GM10266 (cell line): ENCODE measurements at regions not wholly inside any gene's neighbourhood (a gene's known extent, or its start where the extent isn't known, plus 50 kb on each side); places are given as distances from the start of the nearest gene placed in this dataset.

ENCODE experiments used
- DNase-seq: peaks from one replicate; pipeline ENCODE4 v3.0.0; 2012; ENCODE audit errors: extremely low spot score
- TF ChIP-seq, protein P1 (sequence below): IDR thresholded peaks from 2 replicates; pipeline ENCODE4 v1.5.1; 2012; ENCODE audit warnings: mild to moderate bottlenecking, low read depth; ENCODE audit not compliant: control insufficient read depth, insufficient read depth; ENCODE audit errors: missing control alignments

DNA sequence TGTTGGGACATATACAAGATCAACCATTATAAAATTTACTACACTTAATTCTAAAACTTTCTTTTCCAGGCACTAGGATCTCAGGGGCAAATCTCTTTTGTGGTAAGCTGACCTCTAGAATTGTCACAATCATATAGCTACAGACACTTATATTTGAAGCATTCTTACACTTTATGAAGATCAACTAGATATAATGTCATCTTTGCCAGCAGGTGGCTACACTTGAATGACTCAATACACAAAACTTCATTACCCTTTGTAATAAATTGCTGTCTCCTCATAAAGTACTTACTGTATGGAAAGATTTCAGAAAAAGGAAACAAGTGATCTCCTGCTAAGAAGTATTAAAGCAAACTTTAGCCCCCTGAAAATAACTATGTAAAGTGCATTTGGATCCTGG is 77.8 kb downstream of the RDH14 start:
- TF ChIP-seq, protein P1, sequence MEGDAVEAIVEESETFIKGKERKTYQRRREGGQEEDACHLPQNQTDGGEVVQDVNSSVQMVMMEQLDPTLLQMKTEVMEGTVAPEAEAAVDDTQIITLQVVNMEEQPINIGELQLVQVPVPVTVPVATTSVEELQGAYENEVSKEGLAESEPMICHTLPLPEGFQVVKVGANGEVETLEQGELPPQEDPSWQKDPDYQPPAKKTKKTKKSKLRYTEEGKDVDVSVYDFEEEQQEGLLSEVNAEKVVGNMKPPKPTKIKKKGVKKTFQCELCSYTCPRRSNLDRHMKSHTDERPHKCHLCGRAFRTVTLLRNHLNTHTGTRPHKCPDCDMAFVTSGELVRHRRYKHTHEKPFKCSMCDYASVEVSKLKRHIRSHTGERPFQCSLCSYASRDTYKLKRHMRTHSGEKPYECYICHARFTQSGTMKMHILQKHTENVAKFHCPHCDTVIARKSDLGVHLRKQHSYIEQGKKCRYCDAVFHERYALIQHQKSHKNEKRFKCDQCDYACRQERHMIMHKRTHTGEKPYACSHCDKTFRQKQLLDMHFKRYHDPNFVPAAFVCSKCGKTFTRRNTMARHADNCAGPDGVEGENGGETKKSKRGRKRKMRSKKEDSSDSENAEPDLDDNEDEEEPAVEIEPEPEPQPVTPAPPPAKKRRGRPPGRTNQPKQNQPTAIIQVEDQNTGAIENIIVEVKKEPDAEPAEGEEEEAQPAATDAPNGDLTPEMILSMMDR = no peak
- no peak for DNase-seq

DNA sequence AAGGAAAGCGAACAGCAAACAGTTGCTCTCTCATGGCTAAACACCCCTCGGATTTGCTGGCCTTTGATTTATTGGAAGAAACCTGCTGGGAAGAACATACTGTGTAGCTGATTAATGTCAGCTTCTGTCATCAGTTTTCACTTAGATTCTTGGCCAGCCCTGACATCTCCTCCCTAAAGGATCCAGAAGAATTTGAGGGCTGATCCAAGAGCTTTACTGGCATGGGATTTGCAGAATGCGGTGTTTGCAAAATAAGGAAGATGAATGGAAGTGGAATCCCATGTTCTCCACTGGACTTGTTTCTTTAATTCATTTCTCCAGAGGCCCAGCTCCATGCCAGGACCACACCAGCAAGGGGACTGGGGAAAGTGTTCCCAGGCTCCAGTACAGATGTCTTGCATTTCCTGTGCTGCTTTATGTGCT is 80.5 kb downstream of the RDH14 start:
- no peak for DNase-seq
- TF ChIP-seq, protein P1 = no peak

DNA sequence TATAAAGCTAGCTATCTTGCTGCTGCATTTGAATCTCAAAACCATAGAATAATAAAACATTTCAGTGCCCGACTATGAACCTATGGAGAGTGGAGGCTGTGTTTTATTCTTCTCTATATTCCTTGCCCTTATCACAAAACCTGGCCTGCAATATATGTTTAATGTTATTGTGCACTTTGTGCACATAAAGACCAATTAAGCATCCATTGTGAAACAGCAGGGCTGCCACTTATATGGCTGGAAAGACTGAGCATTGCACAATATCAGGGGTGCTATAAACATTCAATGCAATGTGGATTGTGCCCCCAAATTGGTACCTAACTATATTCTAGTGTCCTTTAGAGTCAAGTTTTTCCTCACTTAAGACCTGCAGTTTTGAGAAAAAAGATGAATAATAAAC is 83.2 kb downstream of the RDH14 start:
- TF ChIP-seq, protein P1 = no peak
- DNase-seq = no peak

DNA sequence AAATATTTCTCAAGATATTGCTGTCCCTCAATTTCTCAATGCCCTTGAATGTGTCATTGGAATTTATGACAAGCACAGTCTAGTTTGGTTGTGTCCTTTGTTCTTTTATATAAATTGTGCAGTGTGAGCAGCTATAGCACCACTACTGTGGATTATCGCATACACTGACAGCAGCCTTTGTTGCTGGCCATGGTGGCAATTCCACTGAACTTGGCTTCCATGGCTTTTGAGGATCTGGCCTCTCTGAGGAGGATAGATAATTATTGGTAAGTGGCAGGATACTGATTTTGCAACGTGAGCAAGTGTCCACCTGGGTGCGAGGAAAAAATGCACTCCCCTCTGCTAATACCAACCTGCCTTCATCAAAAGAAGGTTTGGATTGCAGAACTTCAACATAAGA is 84.0 kb downstream of the RDH14 start:
- DNase-seq = no peak
- TF ChIP-seq, protein P1 = no peak

DNA sequence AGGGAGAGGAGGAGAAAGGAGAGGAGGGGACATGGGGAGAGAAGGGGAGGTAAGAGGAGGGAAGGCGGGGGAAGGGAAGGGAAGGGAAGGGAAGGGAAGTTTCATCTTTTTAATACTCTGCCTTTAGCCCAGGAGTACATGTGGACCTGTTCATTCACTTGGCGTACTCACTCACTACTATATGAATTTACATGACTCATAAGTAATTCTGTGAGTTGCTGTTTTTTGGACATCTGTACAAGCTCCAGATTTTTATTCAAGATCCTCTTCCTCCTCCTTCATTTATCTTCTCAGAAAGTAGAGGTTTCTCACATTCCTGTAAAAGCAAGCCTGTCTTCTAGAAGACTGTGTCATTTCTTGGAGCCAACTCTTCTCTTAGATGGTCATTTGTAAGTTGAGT is 84.6 kb downstream of the RDH14 start:
- DNase-seq = no peak
- TF ChIP-seq, protein P1 = no peak

DNA sequence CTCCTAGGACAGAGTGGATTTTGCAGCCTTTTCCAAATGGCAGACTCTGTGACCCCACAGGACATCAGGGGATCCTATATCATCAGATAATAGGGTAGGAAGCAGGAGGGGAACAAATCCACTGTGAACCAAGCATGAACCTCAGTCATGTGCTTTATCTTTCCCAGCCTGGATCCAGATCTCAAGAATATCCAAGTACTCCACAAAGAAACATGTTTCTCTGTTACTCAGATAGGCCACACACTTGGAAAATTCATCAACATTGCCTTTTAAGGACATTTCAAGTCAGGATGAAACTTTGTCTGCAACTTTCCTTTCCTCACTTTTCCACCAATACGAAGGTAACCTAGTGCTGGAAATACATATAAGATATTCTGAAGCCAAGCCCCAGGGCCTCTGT is 85.8 kb downstream of the RDH14 start:
- TF ChIP-seq, protein P1 = no peak
- no peak for DNase-seq

DNA sequence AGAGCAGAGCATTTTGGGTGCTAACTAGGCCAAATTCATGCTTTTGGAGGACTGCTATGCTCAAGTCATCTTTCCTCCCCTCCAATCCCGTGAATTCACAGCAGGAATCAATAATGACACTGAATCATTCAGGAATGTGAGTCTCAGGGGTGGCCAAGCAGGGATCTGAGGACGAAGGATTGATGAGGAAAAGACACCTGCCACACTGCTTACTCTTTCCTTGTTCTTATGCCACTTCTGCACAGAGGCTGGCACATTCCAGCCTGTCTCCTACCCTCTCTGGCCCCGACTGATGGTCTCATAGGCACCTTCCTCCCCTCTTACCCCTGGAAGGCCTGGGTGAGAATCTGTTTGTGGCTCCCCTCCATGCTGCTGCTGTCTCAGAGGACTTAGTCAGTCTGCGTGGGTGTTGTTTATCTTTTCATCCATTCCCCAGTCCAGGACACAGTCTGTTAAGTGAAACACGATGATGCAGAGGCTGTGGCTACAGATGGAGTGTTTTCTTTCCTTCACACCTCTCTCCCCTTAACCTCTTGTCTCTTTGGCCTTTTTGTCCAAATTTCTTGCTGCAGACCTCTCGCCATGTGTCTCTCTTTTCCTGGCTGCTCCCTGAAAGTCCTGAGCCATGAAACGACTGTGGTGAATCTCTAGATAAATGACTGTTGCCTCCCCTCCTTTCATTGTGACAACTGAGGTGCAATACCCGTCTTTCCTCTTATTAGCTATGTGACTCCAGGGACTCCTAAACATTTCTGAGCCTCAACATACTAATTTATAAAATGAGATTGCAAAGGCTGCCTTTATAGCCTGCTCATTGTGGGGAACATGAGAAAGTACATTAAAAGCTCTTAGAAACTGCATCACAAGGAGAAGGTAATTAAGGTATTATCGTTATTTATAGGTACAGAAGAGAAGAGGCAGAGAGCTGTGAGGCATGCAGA is 86.9 kb downstream of the RDH14 start:
- DNase-seq = no peak
- TF ChIP-seq, protein P1 = no peak
